Skin epidermis (tissue), 12 donors: ENCODE measurements at regions not wholly inside any gene's neighbourhood (a gene's known extent, or its start where the extent isn't known, plus 50 kb on each side); places are given as distances from the start of the nearest gene placed in this dataset.
A peak's percentile ranks its signal among the peaks of the same experiment; 100 is the strongest.
"Not testable (repeated sequence)": the region's sequence is repeated elsewhere in the genome, so short reads cannot be mapped to it uniquely, and the experiment has no call there.

ENCODE experiments used
- H3K27ac ChIP-seq, 21 experiments: fragments of 200-600 bp; sonication (generic) in 11 of 21; one replicate each; pipeline ENCODE4 v1.5.0; 2020; ENCODE audit warnings: mild to moderate bottlenecking in 3 of 21, inconsistent platforms in 2 of 21, moderate library complexity in 2 of 21
- H3K4me3 ChIP-seq, 7 experiments: fragments of 200-600 bp; sonication (generic) in 2 of 7; one replicate each; pipeline ENCODE4 v1.5.0; 2020; ENCODE audit warnings: inconsistent platforms in 2 of 7, mild to moderate bottlenecking in 2 of 7, moderate library complexity in 1 of 7

- H3K27ac ChIP-seq = peak overlapping the region in 1 of 21 experiments; percentile 49
- no peak overlapping the region for H3K4me3 ChIP-seq
These were observed 84.6 kb downstream of the ARL6IP4 start for GRCh38 chr12:123064885-123065619.

DNA sequence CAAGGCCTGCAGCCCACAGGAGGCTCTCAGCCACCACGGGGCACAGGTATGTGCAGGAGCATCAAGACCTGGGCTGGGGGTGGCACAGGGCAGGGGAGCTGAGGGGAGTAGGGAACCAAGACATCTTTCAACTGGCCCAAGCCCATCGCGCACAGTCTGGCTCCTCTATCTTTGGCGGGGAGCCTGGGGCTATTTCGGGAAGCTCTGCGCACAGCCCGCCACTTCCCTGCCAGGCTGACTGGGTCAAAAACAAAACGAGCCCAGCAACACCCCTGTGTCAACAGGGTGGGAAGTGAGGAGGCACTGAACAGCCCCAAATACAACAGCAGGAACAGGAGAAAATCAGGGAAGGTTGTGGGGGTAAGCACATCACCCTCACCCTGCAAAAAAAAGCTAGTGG lies 83.9 kb downstream of the ARL6IP4 start:
- Histone ChIP-seq H3K27ac (peak overlapping the region in 2 of 21 experiments; percentile 36 to 58), H3K4me3 (no peak overlapping the region)

GRCh38 chr12:123063535-123063934 lies 83.1 kb downstream of the ARL6IP4 start:
- peak overlapping the region in 8 of 21 experiments; percentile 3 to 69 (median 25) for H3K27ac ChIP-seq
- no peak overlapping the region for H3K4me3 ChIP-seq

DNA sequence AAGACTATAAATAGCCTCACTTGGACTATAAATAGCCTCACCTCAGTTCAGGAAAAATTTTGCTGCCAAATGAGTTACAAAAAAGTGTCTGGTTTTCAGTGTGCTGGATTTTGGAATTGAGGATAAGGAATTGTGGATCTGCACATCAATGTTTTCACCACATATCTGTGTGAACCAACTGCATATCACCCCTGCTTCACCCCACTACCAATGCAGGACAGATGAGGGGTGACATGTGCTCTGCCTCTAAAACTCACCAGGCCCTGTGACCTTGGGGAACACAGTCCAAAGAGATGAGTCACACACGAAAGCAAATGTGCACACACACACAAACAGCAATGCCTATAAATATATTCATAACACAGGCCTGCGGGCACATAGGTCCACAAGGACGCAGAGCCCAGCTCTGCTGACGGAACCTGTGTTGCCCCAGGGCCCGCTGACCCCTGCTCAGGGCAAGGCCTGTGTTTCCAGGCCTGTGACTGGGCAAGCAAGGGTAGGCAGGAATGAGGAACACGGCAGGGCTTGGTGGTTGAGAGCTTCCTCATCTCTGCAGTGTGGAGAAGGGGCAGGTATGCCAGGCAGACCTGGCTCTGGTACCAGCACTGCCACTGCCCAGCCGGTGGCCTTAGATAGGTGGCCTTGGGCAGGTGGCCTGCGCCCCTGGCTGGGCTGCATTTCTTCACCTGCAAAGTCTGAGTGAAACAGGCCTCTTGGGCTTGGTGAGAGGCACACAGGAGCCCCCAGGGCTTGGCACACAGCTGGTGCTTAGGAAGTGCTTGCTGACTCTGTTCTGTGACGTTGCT lies 82.4 kb downstream of the ARL6IP4 start:
- peak overlapping the region in 9 of 21 experiments; percentile 3 to 69 (median 36) for H3K27ac ChIP-seq
- no peak overlapping the region for H3K4me3 ChIP-seq

DNA sequence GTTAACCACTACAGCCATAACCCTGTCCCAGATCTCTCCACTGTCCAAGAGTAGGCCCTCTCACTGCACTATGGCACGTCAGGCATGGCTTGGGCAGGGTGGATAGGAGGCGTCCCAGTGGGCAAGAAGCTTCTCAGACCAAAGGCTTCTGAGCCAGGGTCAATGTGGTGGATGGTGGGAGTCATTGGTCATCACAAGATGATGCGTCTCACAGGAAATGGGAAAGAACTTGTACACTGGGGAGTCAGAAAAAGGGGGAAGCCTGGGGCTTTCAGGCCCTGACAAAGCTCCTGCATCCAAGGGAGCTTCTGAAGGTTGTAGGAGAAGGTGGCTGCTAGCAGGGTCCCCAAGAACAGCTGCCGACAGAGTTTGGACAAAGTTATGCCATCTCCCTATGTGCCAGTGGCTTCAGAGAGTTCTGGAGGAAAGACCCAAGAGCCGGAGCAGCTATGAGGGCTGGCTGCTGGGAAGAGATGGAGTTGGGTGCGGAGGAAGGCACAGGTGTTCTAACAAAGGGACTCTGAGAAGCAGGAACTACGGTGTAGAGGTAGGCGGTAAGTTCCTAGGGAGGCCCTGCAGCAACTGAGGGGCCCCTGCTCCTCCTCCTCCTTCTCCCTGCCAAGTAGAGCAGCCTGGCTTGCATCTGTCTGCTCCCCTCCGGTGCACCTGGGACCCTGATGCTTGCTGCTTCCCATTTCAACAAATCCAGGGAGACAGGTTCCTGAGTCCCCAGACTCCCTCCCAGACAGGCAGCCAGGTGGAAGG lies 81.1 kb downstream of the ARL6IP4 start:
- H3K4me3 ChIP-seq = no peak overlapping the region
- peak overlapping the region in 1 of 21 experiments; percentile 31 for H3K27ac ChIP-seq

- Histone ChIP-seq H3K27ac (peak overlapping the region in 8 of 21 experiments; percentile 8 to 66 (median 37)), H3K4me3 (no peak overlapping the region)
These were observed 79.0 kb downstream of the ARL6IP4 start for GRCh38 chr12:123059500-123059899.

GRCh38 chr12:123058980-123059379 lies 78.5 kb downstream of the ARL6IP4 start:
- Histone ChIP-seq H3K4me3 (no peak overlapping the region), H3K27ac (peak overlapping the region in 8 of 21 experiments; percentile 8 to 66 (median 37))

DNA sequence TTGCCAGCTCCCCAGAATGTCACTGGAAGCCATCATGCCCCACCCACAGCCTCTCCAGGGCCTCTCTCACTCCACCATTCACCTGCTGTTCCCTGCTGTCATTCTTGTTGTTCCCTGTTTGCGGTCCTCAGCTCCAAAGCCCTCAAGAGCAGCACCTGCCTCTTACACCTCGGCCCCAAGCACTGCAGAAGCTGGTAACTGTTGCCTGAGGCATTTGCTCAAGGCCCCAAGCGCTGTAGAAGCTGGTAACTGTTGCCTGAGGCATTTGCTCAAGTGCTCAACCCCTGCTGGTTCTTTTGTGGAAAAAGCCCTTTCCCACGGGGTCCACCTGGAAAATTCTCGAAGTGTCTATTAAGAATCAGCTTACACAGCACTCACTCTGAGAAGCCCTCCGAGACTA lies 78.0 kb downstream of the ARL6IP4 start:
- H3K4me3 ChIP-seq = no peak overlapping the region
- H3K27ac ChIP-seq = peak overlapping the region in 4 of 21 experiments; percentile 18 to 47 (median 36)

GRCh38 chr12:123057513-123058265 lies 77.2 kb downstream of the ARL6IP4 start:
- H3K27ac ChIP-seq = no peak overlapping the region

GRCh38 chr12:123056709-123057108 lies 76.2 kb downstream of the ARL6IP4 start:
- H3K27ac ChIP-seq = no peak overlapping the region

More at GRCh38 chr12:123057513-123058265, 77.2 kb downstream of the ARL6IP4 start:
- H3K4me3 ChIP-seq = no peak overlapping the region

GRCh38 chr12:123056053-123056452 lies 75.6 kb downstream of the ARL6IP4 start:
- Histone ChIP-seq H3K4me3 (no peak overlapping the region), H3K27ac (no peak overlapping the region)

More at GRCh38 chr12:123056709-123057108, 76.2 kb downstream of the ARL6IP4 start:
- no peak overlapping the region for H3K4me3 ChIP-seq

DNA sequence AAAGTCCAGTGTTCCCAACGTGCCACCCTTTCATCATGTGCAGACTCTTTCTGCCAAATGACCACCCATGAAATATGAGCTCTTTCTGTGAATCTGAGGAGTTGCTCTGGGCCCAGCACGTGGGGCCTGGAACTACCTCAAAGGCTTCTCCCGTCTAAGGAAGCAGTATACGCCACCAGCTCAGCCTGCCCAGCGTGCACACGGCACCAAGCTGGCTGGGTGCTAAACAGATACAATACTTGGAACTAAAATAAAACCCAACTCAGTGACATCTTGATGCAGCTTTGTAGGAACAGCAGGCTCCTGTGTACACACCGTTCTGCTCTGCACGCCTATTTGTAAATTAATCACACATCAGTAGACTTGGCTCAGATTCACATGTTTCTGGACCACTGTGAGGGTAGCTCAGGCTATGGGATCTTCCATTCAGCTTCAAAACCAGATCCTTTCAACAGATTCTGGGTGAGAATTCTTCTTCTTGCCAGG lies 74.8 kb downstream of the ARL6IP4 start:
- Histone ChIP-seq H3K4me3 (no peak overlapping the region), H3K27ac (no peak overlapping the region)

- Histone ChIP-seq H3K4me3 (no peak overlapping the region), H3K27ac (no peak overlapping the region)
These were observed 73.9 kb downstream of the ARL6IP4 start for GRCh38 chr12:123054371-123054770.

GRCh38 chr12:123051556-123051955 lies 71.1 kb downstream of the ARL6IP4 start:
- Histone ChIP-seq H3K4me3 (no peak overlapping the region), H3K27ac (no peak overlapping the region)

GRCh38 chr12:123050913-123051312 lies 70.4 kb downstream of the ARL6IP4 start:
- Histone ChIP-seq H3K27ac (no peak overlapping the region), H3K4me3 (no peak overlapping the region)

DNA sequence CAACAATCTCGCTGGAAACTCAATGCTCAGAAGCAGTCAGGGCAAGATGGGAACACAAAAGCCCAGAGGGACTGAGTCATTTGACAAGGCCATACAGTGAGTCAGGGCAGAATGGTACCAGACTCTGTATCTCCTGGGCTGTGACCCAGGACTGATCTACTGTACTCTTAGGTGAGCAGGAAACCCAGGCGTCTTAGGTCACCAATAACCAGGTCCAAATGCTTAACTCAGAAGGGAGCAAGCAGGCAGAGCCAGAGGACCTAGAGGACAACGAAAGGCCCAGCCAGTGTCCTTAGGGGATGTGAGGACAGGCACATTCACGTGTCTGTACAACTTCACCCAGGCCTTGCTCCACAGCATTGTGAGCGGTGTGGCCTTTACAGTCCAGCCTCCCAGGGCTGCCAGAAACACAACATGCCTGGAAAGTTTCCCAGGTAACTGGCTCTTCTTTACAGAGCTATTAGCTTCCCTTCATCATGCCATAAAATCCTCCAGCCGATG lies 69.9 kb downstream of the ARL6IP4 start:
- no peak overlapping the region for H3K4me3 ChIP-seq
- peak overlapping the region in 1 of 21 experiments; percentile 17 for H3K27ac ChIP-seq

DNA sequence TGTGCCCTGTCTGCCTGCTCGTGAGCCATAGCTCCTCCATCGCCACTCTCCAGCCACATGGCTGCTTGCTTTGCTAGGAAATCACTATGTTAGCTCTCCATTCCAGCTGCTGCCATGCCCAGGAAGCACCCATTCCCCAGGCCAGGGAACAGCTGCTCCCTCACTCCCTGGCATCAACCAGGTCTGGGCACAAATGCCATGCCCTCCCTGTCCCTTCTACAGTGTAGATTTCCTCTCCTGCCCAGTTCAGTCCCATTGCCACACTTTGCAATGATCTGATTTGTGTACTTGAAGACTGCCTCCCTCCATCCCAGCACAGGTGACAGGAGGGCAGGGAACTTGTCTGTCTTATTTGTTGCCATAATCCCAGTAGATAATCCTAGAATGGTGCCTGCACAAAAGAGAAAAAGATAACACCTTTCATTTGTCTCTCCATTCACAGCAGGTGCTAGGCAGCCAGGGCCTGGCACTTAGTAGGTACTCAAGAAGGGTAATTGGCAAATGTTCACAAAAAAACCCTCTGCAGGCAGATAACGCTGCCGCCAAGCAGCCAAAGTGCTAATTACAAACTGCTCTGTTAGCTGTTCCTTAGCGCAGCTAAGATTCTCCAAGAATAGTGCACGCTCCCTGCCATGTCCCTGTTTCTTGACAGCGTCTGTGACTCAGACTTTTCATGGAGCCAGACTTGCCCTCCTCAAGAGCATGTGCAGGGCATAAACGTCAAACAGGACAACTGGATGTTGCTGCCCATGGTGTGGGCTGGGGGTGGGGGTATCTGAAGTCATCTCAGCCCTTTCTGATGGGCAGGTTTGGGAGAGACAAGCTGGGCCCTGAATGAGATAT lies 69.1 kb downstream of the ARL6IP4 start:
- H3K27ac ChIP-seq = peak overlapping the region in 1 of 21 experiments; percentile 30
- no peak overlapping the region for H3K4me3 ChIP-seq

DNA sequence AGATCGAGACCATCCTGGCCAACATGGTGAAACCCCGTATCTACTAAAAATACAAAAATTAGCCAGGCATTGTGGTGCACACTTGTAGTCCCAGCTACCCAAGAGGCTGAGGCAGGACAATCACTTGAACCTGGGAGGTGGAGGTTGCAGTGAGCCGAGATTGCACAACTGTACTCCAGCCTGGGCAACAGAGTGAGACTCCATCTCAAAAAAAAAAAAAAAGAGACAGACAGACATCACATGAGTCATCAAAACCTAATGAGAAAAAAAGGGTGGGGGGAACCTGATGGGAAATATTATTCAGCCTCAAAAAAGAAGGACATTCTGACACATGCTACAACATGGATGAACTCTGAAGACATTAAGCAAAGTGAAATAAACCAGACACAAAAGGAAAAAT lies 67.4 kb downstream of the ARL6IP4 start:
- not testable (repeated sequence) for H3K4me3 ChIP-seq, H3K27ac ChIP-seq
